IPS DF 19.7 (cell line): ENCODE measurements at regions not wholly inside any gene's neighbourhood (a gene's known extent, or its start where the extent isn't known, plus 50 kb on each side); places are given as distances from the start of the nearest gene placed in this dataset.
A peak's percentile ranks its signal among the peaks of the same experiment; 100 is the strongest.

Experiments
- DNase-seq: peaks from one replicate; pipeline ENCODE4 v3.0.0-alpha.2; 2013; ENCODE audit warnings: low read depth, low spot score

GRCh38 chr5:113902917-113903660 lies 389.6 kb downstream of the YTHDC2 start:
- DNase-seq: no peak

DNA sequence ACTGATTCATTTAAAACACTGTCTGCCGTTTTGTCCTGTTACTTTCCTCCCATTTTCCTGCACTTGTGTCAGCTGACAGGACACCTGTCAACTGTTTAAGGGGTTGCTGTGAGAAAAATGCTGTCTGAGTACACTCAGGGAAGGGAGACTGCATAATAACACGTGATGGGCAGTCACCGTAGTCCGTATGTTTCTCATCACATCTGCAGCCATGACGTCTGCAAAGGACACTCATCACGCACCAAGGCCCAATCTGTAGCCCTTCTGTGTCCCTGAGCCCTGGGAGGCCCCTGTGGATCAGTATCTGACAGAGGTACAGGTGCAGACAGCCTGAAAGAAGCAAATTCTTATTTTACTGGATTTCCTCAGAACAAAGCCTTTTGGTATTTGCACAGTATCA lies 396.3 kb downstream of the YTHDC2 start:
- no peak for DNase-seq

- DNase-seq: no peak
Measured at GRCh38 chr5:113917997-113918396, 404.5 kb downstream of the YTHDC2 start.

- DNase-seq: no peak
Measured at GRCh38 chr5:113922343-113922742, 408.8 kb downstream of the YTHDC2 start.

- DNase-seq: no peak
Measured at GRCh38 chr5:113935453-113935852, 422.0 kb downstream of the YTHDC2 start.

- DNase-seq: no peak
Measured at GRCh38 chr5:113937301-113937700, 423.8 kb downstream of the YTHDC2 start.

DNA sequence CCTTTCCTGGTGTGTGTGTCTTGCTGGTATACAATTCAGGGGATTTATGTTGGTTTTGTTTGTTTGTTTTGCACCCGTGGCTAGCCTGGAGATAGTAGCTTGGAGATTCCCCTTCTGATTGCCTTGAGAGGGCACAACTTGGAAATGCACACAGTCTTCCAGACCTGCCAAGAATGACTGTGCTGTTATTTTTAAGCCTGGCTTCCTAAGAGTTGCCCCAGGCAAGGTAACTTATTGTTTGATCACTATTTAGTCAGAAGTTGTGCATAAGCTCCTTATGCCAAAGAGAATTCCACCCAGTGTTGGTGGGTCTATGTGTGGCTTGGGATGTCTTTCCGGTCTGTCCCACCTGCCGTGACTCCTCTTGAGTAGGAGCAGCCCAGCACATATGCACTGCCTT lies 421.9 kb upstream of the KCNN2 start:
- DNase-seq: no peak

GRCh38 chr5:113950186-113950585 lies 411.7 kb upstream of the KCNN2 start:
- no peak for DNase-seq

DNA sequence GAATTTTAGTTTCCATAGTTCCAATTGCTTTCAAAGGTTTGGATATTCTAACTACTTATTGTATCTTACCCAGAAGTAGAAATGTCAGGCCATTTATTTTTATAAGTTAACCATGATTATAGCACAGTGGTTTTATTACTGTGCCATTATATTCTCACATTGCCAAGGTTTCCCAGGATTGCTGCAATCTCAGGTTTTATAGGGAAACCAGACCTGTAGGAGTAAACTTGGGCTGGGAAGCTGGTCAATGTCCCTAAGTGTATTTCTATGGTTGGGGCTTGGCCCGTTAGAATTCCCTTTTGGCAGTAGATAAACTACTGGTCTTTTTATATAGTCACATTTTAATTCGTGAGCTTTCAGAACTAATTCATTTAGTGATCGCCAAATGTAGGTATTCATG lies 396.6 kb upstream of the KCNN2 start:
- DNase-seq: no peak

GRCh38 chr5:113969901-113970300 lies 392.0 kb upstream of the KCNN2 start:
- DNase-seq: no peak

GRCh38 chr5:113971454-113971853 lies 390.4 kb upstream of the KCNN2 start:
- no peak for DNase-seq

- DNase-seq: no peak
Measured at GRCh38 chr5:113974976-113975375, 386.9 kb upstream of the KCNN2 start.

GRCh38 chr5:113984928-113985327 lies 376.9 kb upstream of the KCNN2 start:
- no peak for DNase-seq

DNA sequence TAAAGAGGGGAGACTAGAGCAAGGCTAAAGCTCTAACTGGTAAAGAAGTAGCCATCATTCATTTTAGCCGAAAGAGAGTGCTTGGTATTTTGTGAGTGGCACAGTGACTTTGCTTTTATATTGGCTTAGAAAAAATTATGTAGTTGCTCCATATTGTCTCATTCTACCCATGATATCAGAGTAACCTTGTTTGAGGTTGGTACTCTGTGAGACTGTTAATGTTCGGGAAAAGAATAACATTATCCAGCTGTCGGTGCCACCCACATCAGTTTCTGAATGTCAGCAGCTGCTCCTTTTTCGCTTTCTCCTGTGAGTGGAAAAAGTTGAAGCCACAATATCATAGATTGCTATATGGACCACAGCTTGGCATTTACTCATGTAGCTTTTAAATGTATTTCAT lies 376.4 kb upstream of the KCNN2 start:
- no peak for DNase-seq

GRCh38 chr5:113989278-113989912 lies 372.5 kb upstream of the KCNN2 start:
- no peak for DNase-seq

DNA sequence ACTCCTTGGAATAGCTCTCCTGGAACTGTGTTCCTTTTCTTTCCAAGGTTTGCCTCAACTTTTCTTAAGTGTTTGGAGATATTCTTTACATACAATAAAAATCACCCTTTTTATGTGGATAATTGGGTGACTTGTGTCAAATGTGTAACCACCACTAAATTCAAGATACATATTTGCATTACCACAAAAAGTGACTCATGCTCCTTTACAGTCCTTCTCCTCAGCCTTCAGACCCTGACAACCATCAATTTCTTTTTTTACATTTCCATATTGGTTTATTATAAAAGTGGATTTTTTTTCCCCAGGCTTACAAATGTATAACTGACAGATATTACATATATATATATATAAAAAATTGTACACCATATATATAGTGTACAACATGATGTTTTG lies 372.0 kb upstream of the KCNN2 start:
- no peak for DNase-seq

DNA sequence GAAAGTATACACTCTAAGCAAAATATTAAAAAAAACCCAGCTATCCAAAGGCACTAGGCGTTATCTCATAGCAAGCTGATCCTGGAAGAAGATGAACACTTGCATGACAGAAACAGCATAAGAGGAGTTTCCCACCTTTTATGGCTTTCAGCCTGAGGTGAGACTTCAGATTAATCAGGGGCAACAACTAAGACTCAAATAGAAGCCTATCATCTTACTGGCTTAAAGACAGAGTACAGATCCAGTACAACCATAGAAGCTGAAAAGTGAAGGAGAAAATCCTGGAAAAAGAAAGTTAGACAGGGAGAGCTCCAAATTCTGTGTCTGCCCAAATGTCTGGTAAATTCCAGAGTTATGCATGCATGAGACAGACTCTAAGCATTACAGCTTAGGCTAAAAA lies 360.8 kb upstream of the KCNN2 start:
- no peak for DNase-seq

DNA sequence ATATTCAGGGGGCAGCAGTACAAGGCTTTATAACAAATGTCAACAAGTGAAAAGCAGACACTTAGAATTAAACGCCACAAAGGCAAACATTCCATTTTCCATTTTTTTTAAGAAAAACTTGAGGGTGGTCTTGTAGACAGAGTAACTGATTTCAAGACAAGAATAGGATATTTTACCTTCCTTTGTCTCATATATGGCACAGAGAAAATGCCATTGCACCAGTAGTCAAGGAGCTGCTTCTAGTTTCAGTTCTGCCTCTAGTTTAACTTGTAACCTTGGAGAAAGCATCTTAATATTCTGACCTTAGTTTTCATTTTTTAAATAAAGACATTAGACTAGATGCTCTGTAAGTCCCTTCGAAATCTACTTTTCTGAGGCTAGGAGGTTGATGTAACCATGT lies 355.3 kb upstream of the KCNN2 start:
- DNase-seq: no peak

- DNase-seq: no peak
Measured at GRCh38 chr5:114007678-114008077, 354.2 kb upstream of the KCNN2 start.

DNA sequence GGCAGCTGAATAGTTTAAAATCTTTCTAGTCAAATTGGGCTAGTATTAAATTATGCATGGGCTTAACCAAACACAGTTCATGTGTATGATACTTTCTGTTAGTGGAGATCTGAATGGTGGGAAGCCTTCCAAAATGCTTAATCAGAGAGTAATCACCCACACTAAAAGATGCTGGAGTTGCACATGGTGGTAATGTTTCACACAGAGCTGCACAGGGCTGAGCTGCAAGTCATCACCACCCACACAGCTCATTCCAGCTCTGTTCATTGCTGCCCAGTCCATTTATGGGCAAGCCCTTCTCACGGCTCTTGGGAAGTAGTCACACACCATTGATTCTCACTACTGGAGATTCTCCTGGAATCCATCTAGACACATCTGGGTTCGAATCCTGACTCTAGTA lies 351.5 kb upstream of the KCNN2 start:
- no peak for DNase-seq

GRCh38 chr5:114018186-114018585 lies 343.7 kb upstream of the KCNN2 start:
- peak; percentile 17 for DNase-seq

GRCh38 chr5:114038756-114039155 lies 323.1 kb upstream of the KCNN2 start:
- no peak for DNase-seq

GRCh38 chr5:114050087-114050486 lies 311.8 kb upstream of the KCNN2 start:
- no peak for DNase-seq

DNA sequence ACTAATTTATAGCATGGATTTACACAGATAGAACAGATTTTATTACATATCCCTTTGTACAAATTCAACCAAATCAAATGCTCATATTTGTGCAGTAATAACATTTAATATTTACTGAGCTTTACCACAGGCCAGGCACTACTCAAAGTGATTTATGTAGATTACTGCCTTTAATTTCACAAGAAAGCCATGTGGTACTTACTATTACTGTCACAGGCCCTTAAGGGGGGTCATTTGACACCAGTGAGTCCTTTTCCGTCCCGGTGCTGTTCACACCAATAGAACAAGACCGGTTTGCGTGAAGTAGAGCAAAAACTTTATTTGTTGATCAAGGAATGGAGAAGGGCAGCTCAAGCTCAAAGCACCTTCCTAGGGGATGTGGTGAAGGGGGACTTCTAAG lies 308.5 kb upstream of the KCNN2 start:
- DNase-seq: no peak
